ENCODE measurements at regions not wholly inside any gene's neighbourhood (a gene's known extent, or its start where the extent isn't known, plus 50 kb on each side); places are given as distances from the start of the nearest gene placed in this dataset.

- TF ChIP-seq, protein P1, sequence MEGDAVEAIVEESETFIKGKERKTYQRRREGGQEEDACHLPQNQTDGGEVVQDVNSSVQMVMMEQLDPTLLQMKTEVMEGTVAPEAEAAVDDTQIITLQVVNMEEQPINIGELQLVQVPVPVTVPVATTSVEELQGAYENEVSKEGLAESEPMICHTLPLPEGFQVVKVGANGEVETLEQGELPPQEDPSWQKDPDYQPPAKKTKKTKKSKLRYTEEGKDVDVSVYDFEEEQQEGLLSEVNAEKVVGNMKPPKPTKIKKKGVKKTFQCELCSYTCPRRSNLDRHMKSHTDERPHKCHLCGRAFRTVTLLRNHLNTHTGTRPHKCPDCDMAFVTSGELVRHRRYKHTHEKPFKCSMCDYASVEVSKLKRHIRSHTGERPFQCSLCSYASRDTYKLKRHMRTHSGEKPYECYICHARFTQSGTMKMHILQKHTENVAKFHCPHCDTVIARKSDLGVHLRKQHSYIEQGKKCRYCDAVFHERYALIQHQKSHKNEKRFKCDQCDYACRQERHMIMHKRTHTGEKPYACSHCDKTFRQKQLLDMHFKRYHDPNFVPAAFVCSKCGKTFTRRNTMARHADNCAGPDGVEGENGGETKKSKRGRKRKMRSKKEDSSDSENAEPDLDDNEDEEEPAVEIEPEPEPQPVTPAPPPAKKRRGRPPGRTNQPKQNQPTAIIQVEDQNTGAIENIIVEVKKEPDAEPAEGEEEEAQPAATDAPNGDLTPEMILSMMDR (IDR thresholded peaks at IDR 0.05 in 8 of 11, conservative IDR thresholded peaks at IDR 0.05 in 3 of 11) = no peak
- TF ChIP-seq POLR2AphosphoS5 (IDR thresholded peaks at IDR 0.05) = no peak
- no peak for TF ChIP-seq POLR2A (IDR thresholded peaks at IDR 0.05)
These were observed 103.4 kb upstream of the STMND1 start for GRCh38 chr6:16998461-16998860.
